GM21515 (cell line): ENCODE measurements at regions not wholly inside any gene's neighbourhood (a gene's known extent, or its start where the extent isn't known, plus 50 kb on each side); places are given as distances from the start of the nearest gene placed in this dataset.
"Not testable (repeated sequence)": the region's sequence is repeated elsewhere in the genome, so short reads cannot be mapped to it uniquely, and the experiment has no call there.

Experiments
- ATAC-seq: cut with Tn5 transposase; IDR thresholded peaks from one replicate; pipeline ENCODE4 v1.9.1; 2021; ENCODE audit not compliant: unreplicated experiment

DNA sequence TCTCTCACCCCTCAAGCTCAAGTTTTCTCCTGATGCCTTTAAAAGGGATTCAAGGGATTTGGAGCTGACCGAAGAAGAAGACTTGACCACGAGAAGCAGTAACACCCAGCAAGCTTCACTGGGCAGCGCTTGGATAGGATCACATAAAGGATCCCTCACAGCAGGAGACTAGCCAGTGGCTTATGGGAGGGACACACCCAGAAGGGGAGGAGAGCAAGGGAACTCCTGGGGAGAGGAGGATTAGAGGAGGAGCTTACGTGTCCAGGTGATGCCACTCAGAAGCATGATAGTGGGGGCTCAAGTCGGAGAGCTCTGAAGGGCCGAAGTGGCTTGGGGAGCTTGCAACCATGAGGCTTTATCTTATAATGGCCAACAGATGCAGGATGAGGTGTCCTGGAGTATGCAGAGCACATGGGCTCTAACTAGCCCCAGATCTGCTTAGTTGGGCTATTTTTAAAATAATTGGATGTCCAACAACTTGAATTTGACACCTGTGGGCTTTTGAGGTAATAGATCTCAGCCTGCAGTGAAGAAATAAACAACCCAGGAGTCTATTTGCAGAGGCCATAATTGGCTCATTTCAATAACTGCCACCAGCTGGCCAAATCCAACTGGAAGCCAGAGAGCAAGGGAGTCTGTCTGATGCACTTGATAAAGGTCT is 137.9 kb upstream of the EXOC2 start:
- ATAC-seq, result no peak

- ATAC-seq, result no peak
Observed at GRCh38 chr6:829656-830055, 136.7 kb upstream of the EXOC2 start.

DNA sequence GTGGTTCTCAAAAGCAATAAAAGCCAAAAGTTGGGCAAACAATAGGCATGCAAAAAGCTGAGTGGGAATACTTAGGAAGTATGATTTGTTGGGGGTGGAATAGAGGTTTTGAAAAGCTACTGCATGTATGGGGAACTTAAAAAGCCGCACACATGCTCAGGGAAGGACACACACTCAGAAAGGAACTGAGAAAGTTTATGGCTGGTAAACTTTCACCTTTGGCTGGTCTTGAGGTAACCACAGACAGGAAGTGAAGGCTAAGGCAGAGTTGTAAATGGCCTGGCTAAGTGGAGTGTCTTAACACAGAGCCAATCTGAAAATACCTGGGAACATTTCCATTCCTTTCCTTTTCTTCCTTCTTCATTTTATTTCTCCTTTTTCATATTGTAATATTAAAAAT is 134.5 kb upstream of the EXOC2 start:
- no peak for ATAC-seq

- no peak for ATAC-seq
Observed at GRCh38 chr6:819122-819521, 126.2 kb upstream of the EXOC2 start.

- no peak for ATAC-seq
Observed at GRCh38 chr6:818196-818595, 125.3 kb upstream of the EXOC2 start.

- no peak for ATAC-seq
Observed at GRCh38 chr6:816510-817084, 123.7 kb upstream of the EXOC2 start.

- ATAC-seq, result no peak
Observed at GRCh38 chr6:815348-815738, 122.4 kb upstream of the EXOC2 start.

GRCh38 chr6:814378-815347 is 121.7 kb upstream of the EXOC2 start:
- no peak for ATAC-seq

GRCh38 chr6:811831-812230 is 118.9 kb upstream of the EXOC2 start:
- ATAC-seq, result no peak

DNA sequence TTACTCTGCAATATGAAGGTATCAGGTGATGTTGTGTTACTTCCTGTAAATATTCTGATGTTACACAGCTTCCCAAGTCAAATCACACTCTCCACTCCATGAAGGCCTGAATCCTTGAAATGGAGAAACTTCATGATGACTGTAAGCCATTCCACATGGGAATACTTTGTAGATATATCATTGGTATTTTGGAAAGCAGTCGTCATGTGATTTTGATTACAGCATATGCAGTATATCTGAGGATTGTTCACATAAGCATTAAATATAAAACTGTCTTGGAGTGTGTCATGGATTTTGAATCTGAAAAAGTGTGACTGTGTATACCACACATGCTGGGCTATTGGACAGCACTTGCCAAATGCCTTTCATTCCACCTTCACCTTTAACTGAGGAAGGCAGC is 118.3 kb upstream of the EXOC2 start:
- ATAC-seq, result no peak

DNA sequence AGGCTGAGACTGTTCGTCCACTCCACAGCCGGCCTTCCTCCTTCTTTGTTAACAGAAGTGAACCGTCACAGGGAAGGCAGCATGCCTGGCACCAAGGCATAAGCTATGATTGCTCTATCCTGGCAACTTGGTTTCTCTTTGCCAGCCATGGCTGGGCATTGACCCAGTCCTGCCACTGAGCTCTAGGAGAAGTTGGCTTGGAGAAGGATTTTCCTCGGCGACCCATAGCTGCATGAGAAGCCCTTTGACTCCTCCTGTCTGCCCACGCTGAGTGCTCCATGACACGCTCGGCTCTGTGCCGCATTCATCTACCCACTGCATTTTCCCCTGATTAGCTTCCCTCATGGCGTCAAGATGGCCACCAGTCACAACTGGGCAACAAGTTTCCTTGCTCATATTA is 111.8 kb upstream of the EXOC2 start:
- no peak for ATAC-seq

GRCh38 chr6:804317-804716 is 111.4 kb upstream of the EXOC2 start:
- ATAC-seq, result no peak

DNA sequence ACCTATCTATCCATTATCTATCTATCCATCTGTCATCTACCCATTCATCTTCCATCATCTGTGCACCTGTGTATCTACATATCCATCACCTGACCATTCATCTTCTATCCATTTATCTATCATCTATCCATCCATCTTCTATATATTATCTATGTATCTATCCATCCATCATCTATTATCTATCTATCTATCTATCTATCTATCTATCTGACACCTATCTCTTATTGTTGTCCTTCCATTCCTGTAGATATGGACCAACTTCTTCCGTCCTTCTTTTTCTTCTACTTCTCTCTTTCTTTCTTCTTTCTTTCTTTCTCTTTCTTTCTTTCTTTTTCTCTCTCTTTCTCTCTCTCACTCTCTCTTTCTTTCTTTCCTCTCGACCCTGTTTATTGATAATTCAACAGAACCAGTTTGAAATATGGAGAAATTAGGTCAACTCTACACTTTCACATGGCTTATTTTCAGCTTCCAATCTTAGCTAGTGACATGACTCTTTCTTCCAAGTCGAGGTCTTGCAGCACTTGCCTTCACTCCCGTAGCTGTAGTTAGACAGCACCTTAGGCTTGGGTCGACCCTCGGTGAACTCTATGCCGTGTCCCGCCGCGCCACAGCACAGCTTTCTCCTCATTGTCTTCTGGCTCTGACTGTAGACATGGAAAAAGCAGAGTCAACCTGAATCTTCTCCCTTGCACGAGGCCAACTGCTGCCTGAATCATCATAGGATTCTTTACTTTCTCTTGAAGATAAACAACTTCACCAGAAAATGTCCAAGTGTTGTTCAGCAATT is 110.4 kb upstream of the EXOC2 start:
- ATAC-seq, result no peak

- no peak for ATAC-seq
Observed at GRCh38 chr6:802701-803100, 109.8 kb upstream of the EXOC2 start.

GRCh38 chr6:802223-802622 is 109.3 kb upstream of the EXOC2 start:
- ATAC-seq, result not testable (repeated sequence)

- ATAC-seq, result no peak
Observed at GRCh38 chr6:799769-800168, 106.8 kb upstream of the EXOC2 start.

DNA sequence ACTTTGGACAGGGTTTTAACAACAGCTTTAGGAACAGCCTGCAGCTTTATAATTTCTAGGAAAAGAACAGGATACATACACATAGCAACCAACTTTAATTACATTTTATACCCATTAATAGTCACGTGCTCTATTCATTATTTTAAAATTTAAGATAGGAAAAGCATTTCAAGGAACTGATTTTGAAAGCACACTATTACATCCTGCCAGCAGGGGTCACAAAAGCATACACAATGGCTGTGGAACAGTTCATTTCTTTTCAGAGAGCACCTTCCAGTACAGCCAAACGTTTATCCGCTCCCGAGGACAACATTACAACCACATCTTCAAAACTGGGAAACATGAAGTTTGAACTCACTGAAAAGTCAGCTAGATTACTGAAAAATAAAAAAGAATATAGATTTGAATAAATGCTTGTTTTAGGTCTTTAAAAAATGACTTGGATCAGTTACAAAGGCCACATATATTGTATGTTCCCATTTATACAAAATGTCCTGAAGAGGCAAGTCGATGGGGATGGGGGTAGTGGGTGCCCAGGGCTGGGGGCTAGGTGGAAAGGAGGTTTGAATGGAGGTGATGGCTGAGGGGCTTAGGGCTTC is 104.6 kb upstream of the EXOC2 start:
- ATAC-seq, result no peak

- no peak for ATAC-seq
Observed at GRCh38 chr6:795046-795685, 102.2 kb upstream of the EXOC2 start.

- ATAC-seq, result no peak
Observed at GRCh38 chr6:793261-793660, 100.3 kb upstream of the EXOC2 start.

- ATAC-seq, result no peak
Observed at GRCh38 chr6:792662-793061, 99.7 kb upstream of the EXOC2 start.
